HepG2 (cell line): ENCODE measurements at regions not wholly inside any gene's neighbourhood (a gene's known extent, or its start where the extent isn't known, plus 50 kb on each side); places are given as distances from the start of the nearest gene placed in this dataset.

Experiments used
- ATAC-seq: fragments of 200-7000 bp; cut with Tn5 transposase; 3 replicates; pipeline ENCODE4 v1.9.1; 2020; ENCODE audit warnings: mild to moderate bottlenecking, moderate library complexity
- BruUV-seq: library from RNA; stranded (reverse); fragments of 400-500 nt; replicated peaks from 2 replicates; lab custom pipeline; 2021; lab: Mats Ljungman, UMichigan
- CTCF ChIA-PET: fragments of 300-600 bp; formaldehyde crosslinking; extraction: SDS; loops from one replicate; lab custom pipeline; 2021; ENCODE audit warnings: low total read pairs, inconsistent platforms, low intra/inter-chr PET ratio; lab: Yijun Ruan, JAX
- POLR2A ChIA-PET: fragments of 350-600 bp; sonication (Branson Sonifier 250); formaldehyde crosslinking; loops from one replicate; lab custom pipeline; 2020; ENCODE audit warnings: antibody characterized with exemption, inconsistent platforms; lab: Yijun Ruan, JAX
- DNase-seq: peaks from one replicate; pipeline ENCODE4 v3.0.0-alpha.2; 2015; ENCODE audit warnings: low spot score
- FAIRE-seq: peaks from 3 replicates; lab custom pipeline; 2011; peaks lifted over from hg19 to GRCh38; lab: Jason Lieb, UNC
- H2AFZ ChIP-seq: one replicate; pipeline ENCODE4 v1.6.1; 2011; ENCODE audit warnings: low read length, inconsistent platforms
- H3K27ac ChIP-seq: fragments of 300-600 bp; 3 replicates; pipeline ENCODE4 v1.8.0; 2011; ENCODE audit warnings: mixed run types, mild to moderate bottlenecking, mixed read lengths, low read length, inconsistent platforms; ENCODE audit not compliant: insufficient read depth; ENCODE audit errors: extremely low read length
- H3K27me3 ChIP-seq, 2 experiments: fragments of 200-600 bp in 1 of 2; 2 replicates in 1 of 2; 3 replicates in 1 of 2; pipeline versions ENCODE4 v1.6.0 to v1.8.0; 2011; ENCODE audit warnings: low read length in 2 of 2, mild to moderate bottlenecking in 2 of 2, moderate library complexity in 2 of 2, inconsistent platforms in 1 of 2; ENCODE audit not compliant: insufficient read depth in 2 of 2, control insufficient read depth in 1 of 2
- H3K36me3 ChIP-seq, 2 experiments: fragments of 200-600 bp in 1 of 2; replicated peaks in 1 of 2; 2 replicates in 1 of 2; 3 replicates in 1 of 2; pipeline versions ENCODE4 v1.5.1 to v1.8.0; 2011; ENCODE audit warnings: low read length in 2 of 2, inconsistent platforms in 1 of 2; ENCODE audit not compliant: insufficient read depth in 2 of 2, control insufficient read depth in 1 of 2
- H3K4me1 ChIP-seq: 2 replicates; pipeline ENCODE4 v1.5.1; 2012; ENCODE audit warnings: low read length, inconsistent platforms; ENCODE audit not compliant: insufficient read depth
- H3K4me2 ChIP-seq: 2 replicates; pipeline ENCODE4 v1.6.0; 2011; ENCODE audit warnings: low read depth, low read length, inconsistent platforms
- H3K4me3 ChIP-seq, 3 experiments: fragments of 200-600 bp in 1 of 3; sonication (generic), shearing (Covaris generic) in 1 of 3; replicated peaks in 1 of 3; 2 replicates each; pipeline ENCODE4 v1.5.1; 2011 to 2016; ENCODE audit warnings: low read length in 3 of 3, inconsistent platforms in 2 of 3, low read depth in 2 of 3, mild to moderate bottlenecking in 2 of 3, control low read depth in 1 of 3, mixed read lengths in 1 of 3; ENCODE audit not compliant: insufficient read depth in 1 of 3
- H3K79me2 ChIP-seq: one replicate; pipeline ENCODE4 v1.6.1; 2011; ENCODE audit warnings: low read length, inconsistent platforms; ENCODE audit not compliant: insufficient read depth
- H3K9ac ChIP-seq: 2 replicates; pipeline ENCODE4 v1.6.0; 2011; ENCODE audit warnings: mild to moderate bottlenecking, low read depth, low read length, inconsistent platforms; ENCODE audit not compliant: insufficient read depth
- H3K9me3 ChIP-seq: 2 replicates; pipeline ENCODE4 v1.5.1; 2012; ENCODE audit warnings: mild to moderate bottlenecking, low read length
- H4K20me1 ChIP-seq: 2 replicates; pipeline ENCODE4 v1.6.0; 2011; ENCODE audit warnings: inconsistent platforms, mild to moderate bottlenecking, low read length, moderate library complexity; ENCODE audit not compliant: insufficient read depth
- CTCF ChIP-seq: sonication (generic); formaldehyde crosslinking; IDR thresholded peaks from 2 replicates; pipeline ENCODE4 v1.5.0; 2020; ENCODE audit warnings: mild to moderate bottlenecking, missing genetic modification reagents, moderate library complexity
- GPBP1L1 ChIP-seq: sonication (generic); formaldehyde crosslinking; IDR thresholded peaks from 2 replicates; pipeline ENCODE4 v1.5.0; 2020; ENCODE audit warnings: mild to moderate bottlenecking, missing genetic modification reagents
- HES4 ChIP-seq: sonication (generic); formaldehyde crosslinking; IDR thresholded peaks from 2 replicates; pipeline ENCODE4 v1.9.0; 2021; ENCODE audit warnings: mild to moderate bottlenecking, missing genetic modification reagents, borderline replicate concordance
- HIC2 ChIP-seq: sonication (generic); formaldehyde crosslinking; IDR thresholded peaks from 2 replicates; pipeline ENCODE4 v1.9.0; 2022; ENCODE audit warnings: low read depth, missing genetic modification reagents
- IRF2 ChIP-seq: IDR thresholded peaks from 2 replicates; pipeline ENCODE4 v1.6.1; 2018; ENCODE audit warnings: missing genetic modification reagents, missing compliant biosample characterization
- JUNB ChIP-seq: sonication (generic); formaldehyde crosslinking; IDR thresholded peaks from 2 replicates; pipeline ENCODE4 v1.8.0; 2022; ENCODE audit warnings: missing genetic modification reagents, mild to moderate bottlenecking, borderline replicate concordance
- MAF1 ChIP-seq: sonication (generic); formaldehyde crosslinking; IDR thresholded peaks from 2 replicates; pipeline ENCODE4 v1.5.0; 2020; ENCODE audit warnings: missing genetic modification reagents, borderline replicate concordance
- NFYC ChIP-seq: IDR thresholded peaks from 2 replicates; pipeline ENCODE4 v1.6.1; 2016; ENCODE audit warnings: missing genetic modification reagents, missing compliant biosample characterization
- POLR2G ChIP-seq: fragments of 200-400 bp; formaldehyde crosslinking; IDR thresholded peaks from 2 replicates; pipeline ENCODE4 v1.6.1; 2018; ENCODE audit warnings: mild to moderate bottlenecking, low read depth, low read length, moderate library complexity
- SMYD3 ChIP-seq: sonication (generic); formaldehyde crosslinking; IDR thresholded peaks from 2 replicates; pipeline ENCODE4 v1.8.1; 2023; ENCODE audit warnings: mild to moderate bottlenecking, missing genetic modification reagents
- SOX13 ChIP-seq, 3 experiments: fragments of 450-650 bp in 1 of 3; sonication (generic) in 1 of 3; formaldehyde crosslinking in 1 of 3; IDR thresholded peaks in 2 of 3; conservative IDR thresholded peaks in 1 of 3; 2 replicates each; pipeline versions ENCODE4 v1.5.0 to v1.6.1; 2016 to 2020; ENCODE audit warnings: antibody characterized with exemption in 1 of 3, mild to moderate bottlenecking in 1 of 3, missing compliant biosample characterization in 1 of 3, missing genetic modification reagents in 1 of 3, moderate library complexity in 1 of 3
- ZBTB4 ChIP-seq: sonication (generic); formaldehyde crosslinking; IDR thresholded peaks from 2 replicates; pipeline ENCODE4 v1.4.0; 2020; ENCODE audit warnings: missing genetic modification reagents, mild to moderate bottlenecking, borderline replicate concordance
- ZNF431 ChIP-seq: sonication (generic); formaldehyde crosslinking; IDR thresholded peaks from 2 replicates; pipeline ENCODE4 v1.9.0; 2022; ENCODE audit warnings: missing genetic modification reagents, low read depth, mild to moderate bottlenecking, borderline replicate concordance
- ZNF607 ChIP-seq: sonication (generic); formaldehyde crosslinking; IDR thresholded peaks from 2 replicates; pipeline ENCODE4 v1.5.1; 2020; ENCODE audit warnings: missing genetic modification reagents, mild to moderate bottlenecking, borderline replicate concordance
- ZSCAN21 ChIP-seq: sonication (generic); formaldehyde crosslinking; IDR thresholded peaks from 2 replicates; pipeline ENCODE4 v1.8.0; 2022; ENCODE audit warnings: mild to moderate bottlenecking, missing genetic modification reagents, moderate library complexity, borderline replicate concordance
- WGBS: methylation state at CpG from one replicate; pipeline ENCODE4 v1.1.6; 2017; ENCODE audit warnings: low lambda C conversion rate; 5-methylcytosine and 5-hydroxymethylcytosine counted together
- in situ Hi-C: cut with HindIII; loops from 2 replicates; pipeline ENCODE4 v1.10.0; 2017; ENCODE audit warnings: low pct_unique_long_range_greater_than_20kb; ENCODE audit not compliant: extremely low pct_ligation_motif_present
- intact Hi-C: fragments of 100-400 bp; cut with micrococcal nuclease; formaldehyde crosslinking; loops from one replicate; pipeline ENCODE4 v1.10.0; 2022; ENCODE audit not compliant: unreplicated experiment

GRCh38 chr1:112304612-112305011 is 91.4 kb upstream of the CTTNBP2NL start:
- Histone ChIP-seq H4K20me1 (no peaks in the 10 kb centered on the region), H2AFZ (no peak overlapping the region), H3K9me3 (no peaks in the 10 kb centered on the region), H3K27ac (no peak overlapping the region), H3K4me3 (no peak overlapping the region), H3K9ac (no peak overlapping the region), H3K4me2 (no peak overlapping the region), H3K4me1 (no peaks in the 10 kb centered on the region), H3K79me2 (no peaks in the 10 kb centered on the region), H3K27me3 (no peaks in the 10 kb centered on the region; a peak in 1 of 5 replicates), H3K36me3 (no peaks in the 10 kb centered on the region)
- no peak for TF ChIP-seq SMYD3 (CRISPR knock-in tag)
- no peak for TF ChIP-seq JUNB (CRISPR knock-in tag)
- TF ChIP-seq IRF2: no peak
- no peak for TF ChIP-seq GPBP1L1
- no peak for TF ChIP-seq SOX13 (IDR thresholded peaks at IDR 0.05)
- no peak for TF ChIP-seq SOX13 (CRISPR knock-in tag; conservative IDR thresholded peaks at IDR 0.05 in 1 of 2, IDR thresholded peaks at IDR 0.05 in 1 of 2)
- TF ChIP-seq POLR2G: no peak
- no peak for TF ChIP-seq MAF1 (CRISPR knock-in tag)
- TF ChIP-seq HES4: no peak
- TF ChIP-seq ZBTB4 (CRISPR knock-in tag): no peak
- no peak for TF ChIP-seq ZNF431 (CRISPR knock-in tag)
- TF ChIP-seq ZNF607 (CRISPR knock-in tag): no peak
- no peak for TF ChIP-seq ZSCAN21 (CRISPR knock-in tag)
- TF ChIP-seq NFYC (CRISPR knock-in tag): no peak
- TF ChIP-seq HIC2 (CRISPR knock-in tag): no peak
- TF ChIP-seq CTCF (CRISPR knock-in tag): no peak
- in situ Hi-C loops: no loop called here
- ATAC-seq (no peak), FAIRE-seq (no peak), DNase-seq (no peak)
- ChIA-PET POLR2A (no interaction called here), CTCF (no interaction called here)
- 53% methylated on average over 2 of the region's 3 CpGs for WGBS
- BruUV-seq: no TSS peak
- intact Hi-C loops: no loop called here
